Erythroblast (primary cell): ENCODE measurements at regions not wholly inside any gene's neighbourhood (a gene's known extent, or its start where the extent isn't known, plus 50 kb on each side); places are given as distances from the start of the nearest gene placed in this dataset.

Experiments used
- GATA1 ChIP-seq: IDR thresholded peaks from 2 replicates; pipeline ENCODE4 v1.6.1; 2011; ENCODE audit warnings: low read depth, mild to moderate bottlenecking, control low read depth, low read length, moderate library complexity
- POLR2A ChIP-seq: IDR thresholded peaks from 2 replicates; pipeline ENCODE4 v1.6.1; 2011; ENCODE audit warnings: mild to moderate bottlenecking, low read length

DNA sequence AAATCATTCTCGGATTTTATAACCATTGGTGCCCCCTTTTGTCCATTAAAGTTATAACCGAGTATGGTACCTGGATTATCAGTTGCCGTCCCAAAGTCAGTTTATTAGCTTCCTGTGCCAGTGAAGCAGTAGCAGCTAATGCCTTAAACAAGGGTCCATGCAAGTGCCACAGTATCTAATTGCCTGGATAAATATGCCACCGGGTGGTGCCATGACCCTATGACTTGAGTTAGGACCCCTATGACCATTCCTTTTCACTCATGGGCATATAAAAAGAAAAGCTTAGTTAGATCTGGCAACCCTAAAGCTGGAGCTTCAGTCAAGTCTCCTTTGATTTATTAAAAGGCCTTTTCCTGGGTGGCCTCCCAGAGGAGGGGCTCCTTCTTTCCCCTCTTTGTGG, 1314.6 kb downstream of the TMEM121 start:
- TF ChIP-seq POLR2A (no peak), GATA1 (no peak)
